K562 (cell line): ENCODE measurements at regions not wholly inside any gene's neighbourhood (a gene's known extent, or its start where the extent isn't known, plus 50 kb on each side); places are given as distances from the start of the nearest gene placed in this dataset.

Source experiments
- ATF7 ChIP-seq: fragments of 450-650 bp; IDR thresholded peaks from 2 replicates; pipeline ENCODE4 v1.7.1; 2014; ENCODE audit warnings: mild to moderate bottlenecking, moderate library complexity
- CTCFL ChIP-seq: IDR thresholded peaks from 2 replicates; pipeline ENCODE4 v1.6.1; 2011; ENCODE audit warnings: borderline replicate concordance, low read depth, mild to moderate bottlenecking, moderate library complexity, low read length; ENCODE audit not compliant: insufficient read depth, poor library complexity, severe bottlenecking
- HNRNPH1 ChIP-seq: fragments of 200-400 bp; formaldehyde crosslinking; optimal IDR thresholded peaks from 2 replicates; pipeline ENCODE3; 2017; ENCODE audit warnings: low read depth, mild to moderate bottlenecking, low read length, moderate library complexity
- JUND ChIP-seq, 2 experiments: IDR thresholded peaks; 2 replicates in 1 of 2; 3 replicates in 1 of 2; pipeline ENCODE4 v1.6.1; 2011; ENCODE audit warnings: borderline replicate concordance in 2 of 2, low read depth in 2 of 2, low read length in 2 of 2, improper control_type of control experiment in 1 of 2, missing biosample characterization in 1 of 2, missing genetic modification characterization in 1 of 2, missing genetic modification reagents in 1 of 2
- POLR2B ChIP-seq: fragments of 450-650 bp; IDR thresholded peaks from 2 replicates; pipeline ENCODE4 v1.6.1; 2018; ENCODE audit warnings: low read depth; ENCODE audit not compliant: partially characterized antibody
- SMAD4 ChIP-seq: fragments of 250-450 bp; sonication (Bioruptor Pico); conservative IDR thresholded peaks from 2 replicates; pipeline ENCODE4 v1.8.0; 2021; ENCODE audit warnings: inconsistent platforms, mild to moderate bottlenecking, moderate library complexity
- SMARCA4 ChIP-seq: fragments of 450-650 bp; IDR thresholded peaks from 2 replicates; pipeline ENCODE4 v1.6.1; 2016
- SNRNP70 ChIP-seq: fragments of 200-400 bp; formaldehyde crosslinking; optimal IDR thresholded peaks from 2 replicates; pipeline ENCODE3; 2017; ENCODE audit warnings: low read depth, low read length
- SRF ChIP-seq, 2 experiments: fragments of 250-450, 450-650 bp in 1 of 2; sonication (Bioruptor Pico) in 1 of 2; sonication (generic) in 1 of 2; formaldehyde crosslinking; IDR thresholded peaks; 2 replicates each; pipeline versions ENCODE4 v1.5.0 to v1.5.1; 2020 to 2022; ENCODE audit warnings: mild to moderate bottlenecking in 1 of 2, missing genetic modification reagents in 1 of 2
- TCF3 ChIP-seq: sonication (generic); formaldehyde crosslinking; IDR thresholded peaks from 2 replicates; pipeline ENCODE4 v1.4.0; 2020; ENCODE audit warnings: mild to moderate bottlenecking, missing genetic modification reagents
- ZBTB1 ChIP-seq: sonication (generic); formaldehyde crosslinking; IDR thresholded peaks from 2 replicates; pipeline ENCODE4 v1.8.1; 2023; ENCODE audit warnings: missing genetic modification reagents, low read depth, mild to moderate bottlenecking, borderline replicate concordance
- ZNF431 ChIP-seq: sonication (generic); formaldehyde crosslinking; IDR thresholded peaks from 2 replicates; pipeline ENCODE4 v1.8.0; 2022; ENCODE audit warnings: mild to moderate bottlenecking, missing genetic modification reagents
- ZNF583 ChIP-seq: fragments of 250-450 bp; sonication (Bioruptor Pico); IDR thresholded peaks from 2 replicates; pipeline ENCODE4 v1.4.0; 2020
- ZNF584 ChIP-seq: fragments of 200-800 bp; sonication (Bioruptor generic); IDR thresholded peaks from 2 replicates; pipeline ENCODE4 v1.6.1; 2016; ENCODE audit warnings: low read depth, mild to moderate bottlenecking, missing genetic modification characterization, missing compliant biosample characterization
- TF ChIP-seq, protein P1 (sequence below): sonication (generic); formaldehyde crosslinking; IDR thresholded peaks from 2 replicates; pipeline ENCODE4 v1.8.1; 2023; ENCODE audit warnings: missing genetic modification reagents, mild to moderate bottlenecking, borderline replicate concordance
- TF ChIP-seq, protein P2 (sequence below), 2 experiments: fragments of 450-650 bp; IDR thresholded peaks; 2 replicates each; pipeline ENCODE4 v1.6.1; 2018; ENCODE audit warnings: mild to moderate bottlenecking in 2 of 2, low read depth in 1 of 2; ENCODE audit not compliant: partially characterized antibody in 2 of 2

DNA sequence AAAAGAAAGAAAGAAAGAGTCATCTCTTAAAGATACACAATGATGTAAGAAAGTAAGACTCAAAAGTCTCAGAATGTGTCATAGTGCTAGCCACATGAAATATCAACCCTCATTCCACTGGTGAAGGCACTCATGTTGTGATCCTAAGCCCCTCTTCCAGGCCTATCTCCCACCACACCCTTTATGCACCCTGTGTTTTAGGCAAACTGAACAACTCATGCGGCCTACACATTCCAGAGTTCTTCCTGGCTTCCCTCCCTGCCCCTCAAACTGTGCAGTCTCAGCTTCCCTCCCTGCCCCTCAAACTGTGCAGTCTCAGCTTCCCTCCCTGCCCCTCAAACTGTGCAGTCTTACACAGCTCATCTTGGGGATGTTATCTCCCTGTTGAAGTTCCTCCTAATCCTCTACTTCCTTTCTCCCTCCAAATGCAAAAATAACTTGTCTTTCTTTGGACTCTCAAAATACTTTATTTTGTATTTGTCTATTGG lies 69.0 kb upstream of the FNDC3B start (continued):
- TF ChIP-seq SNRNP70 (no peak), ATF7 (0 out of 2 replicates have a peak, but pooled peaks have one; percentile 14), POLR2B (no peak), CTCFL (no peak), JUND (IDR thresholded peaks at IDR 0.05; ENCODE audit: borderline replicate concordance, low read depth, low read length) (no peak), JUND (tag; IDR thresholded peaks at IDR 0.05; ENCODE audit: borderline replicate concordance, low read depth, low read length) (peak; percentile 38; the same call in 1 of the 3 replicates), ZNF583 (0 out of 2 replicates have a peak, but pooled peaks have one; percentile 31), SRF (CRISPR knock-in tag; IDR thresholded peaks at IDR 0.05) (no peak), ZNF584 (CRISPR knock-in tag) (0 out of 2 replicates have a peak, but pooled peaks have one; percentile 62), HNRNPH1 (no peak), SMARCA4 (peak; percentile 71), ZNF431 (CRISPR knock-in tag) (no peak), ZBTB1 (peak; percentile 36; the same call in 1 of the 2 replicates), SMAD4 (peak; percentile 52; the same call in 1 of the 2 replicates), TCF3 (peak; percentile 41; the same call in 1 of the 2 replicates)
- TF ChIP-seq, protein P1, sequence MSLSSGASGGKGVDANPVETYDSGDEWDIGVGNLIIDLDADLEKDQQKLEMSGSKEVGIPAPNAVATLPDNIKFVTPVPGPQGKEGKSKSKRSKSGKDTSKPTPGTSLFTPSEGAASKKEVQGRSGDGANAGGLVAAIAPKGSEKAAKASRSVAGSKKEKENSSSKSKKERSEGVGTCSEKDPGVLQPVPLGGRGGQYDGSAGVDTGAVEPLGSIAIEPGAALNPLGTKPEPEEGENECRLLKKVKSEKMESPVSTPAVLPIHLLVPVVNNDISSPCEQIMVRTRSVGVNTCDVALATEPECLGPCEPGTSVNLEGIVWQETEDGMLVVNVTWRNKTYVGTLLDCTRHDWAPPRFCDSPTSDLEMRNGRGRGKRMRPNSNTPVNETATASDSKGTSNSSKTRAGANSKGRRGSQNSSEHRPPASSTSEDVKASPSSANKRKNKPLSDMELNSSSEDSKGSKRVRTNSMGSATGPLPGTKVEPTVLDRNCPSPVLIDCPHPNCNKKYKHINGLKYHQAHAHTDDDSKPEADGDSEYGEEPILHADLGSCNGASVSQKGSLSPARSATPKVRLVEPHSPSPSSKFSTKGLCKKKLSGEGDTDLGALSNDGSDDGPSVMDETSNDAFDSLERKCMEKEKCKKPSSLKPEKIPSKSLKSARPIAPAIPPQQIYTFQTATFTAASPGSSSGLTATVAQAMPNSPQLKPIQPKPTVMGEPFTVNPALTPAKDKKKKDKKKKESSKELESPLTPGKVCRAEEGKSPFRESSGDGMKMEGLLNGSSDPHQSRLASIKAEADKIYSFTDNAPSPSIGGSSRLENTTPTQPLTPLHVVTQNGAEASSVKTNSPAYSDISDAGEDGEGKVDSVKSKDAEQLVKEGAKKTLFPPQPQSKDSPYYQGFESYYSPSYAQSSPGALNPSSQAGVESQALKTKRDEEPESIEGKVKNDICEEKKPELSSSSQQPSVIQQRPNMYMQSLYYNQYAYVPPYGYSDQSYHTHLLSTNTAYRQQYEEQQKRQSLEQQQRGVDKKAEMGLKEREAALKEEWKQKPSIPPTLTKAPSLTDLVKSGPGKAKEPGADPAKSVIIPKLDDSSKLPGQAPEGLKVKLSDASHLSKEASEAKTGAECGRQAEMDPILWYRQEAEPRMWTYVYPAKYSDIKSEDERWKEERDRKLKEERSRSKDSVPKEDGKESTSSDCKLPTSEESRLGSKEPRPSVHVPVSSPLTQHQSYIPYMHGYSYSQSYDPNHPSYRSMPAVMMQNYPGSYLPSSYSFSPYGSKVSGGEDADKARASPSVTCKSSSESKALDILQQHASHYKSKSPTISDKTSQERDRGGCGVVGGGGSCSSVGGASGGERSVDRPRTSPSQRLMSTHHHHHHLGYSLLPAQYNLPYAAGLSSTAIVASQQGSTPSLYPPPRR (CRISPR knock-in tag), result no peak
- TF ChIP-seq, protein P2, sequence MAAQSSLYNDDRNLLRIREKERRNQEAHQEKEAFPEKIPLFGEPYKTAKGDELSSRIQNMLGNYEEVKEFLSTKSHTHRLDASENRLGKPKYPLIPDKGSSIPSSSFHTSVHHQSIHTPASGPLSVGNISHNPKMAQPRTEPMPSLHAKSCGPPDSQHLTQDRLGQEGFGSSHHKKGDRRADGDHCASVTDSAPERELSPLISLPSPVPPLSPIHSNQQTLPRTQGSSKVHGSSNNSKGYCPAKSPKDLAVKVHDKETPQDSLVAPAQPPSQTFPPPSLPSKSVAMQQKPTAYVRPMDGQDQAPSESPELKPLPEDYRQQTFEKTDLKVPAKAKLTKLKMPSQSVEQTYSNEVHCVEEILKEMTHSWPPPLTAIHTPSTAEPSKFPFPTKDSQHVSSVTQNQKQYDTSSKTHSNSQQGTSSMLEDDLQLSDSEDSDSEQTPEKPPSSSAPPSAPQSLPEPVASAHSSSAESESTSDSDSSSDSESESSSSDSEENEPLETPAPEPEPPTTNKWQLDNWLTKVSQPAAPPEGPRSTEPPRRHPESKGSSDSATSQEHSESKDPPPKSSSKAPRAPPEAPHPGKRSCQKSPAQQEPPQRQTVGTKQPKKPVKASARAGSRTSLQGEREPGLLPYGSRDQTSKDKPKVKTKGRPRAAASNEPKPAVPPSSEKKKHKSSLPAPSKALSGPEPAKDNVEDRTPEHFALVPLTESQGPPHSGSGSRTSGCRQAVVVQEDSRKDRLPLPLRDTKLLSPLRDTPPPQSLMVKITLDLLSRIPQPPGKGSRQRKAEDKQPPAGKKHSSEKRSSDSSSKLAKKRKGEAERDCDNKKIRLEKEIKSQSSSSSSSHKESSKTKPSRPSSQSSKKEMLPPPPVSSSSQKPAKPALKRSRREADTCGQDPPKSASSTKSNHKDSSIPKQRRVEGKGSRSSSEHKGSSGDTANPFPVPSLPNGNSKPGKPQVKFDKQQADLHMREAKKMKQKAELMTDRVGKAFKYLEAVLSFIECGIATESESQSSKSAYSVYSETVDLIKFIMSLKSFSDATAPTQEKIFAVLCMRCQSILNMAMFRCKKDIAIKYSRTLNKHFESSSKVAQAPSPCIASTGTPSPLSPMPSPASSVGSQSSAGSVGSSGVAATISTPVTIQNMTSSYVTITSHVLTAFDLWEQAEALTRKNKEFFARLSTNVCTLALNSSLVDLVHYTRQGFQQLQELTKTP (IDR thresholded peaks at IDR 0.05; ENCODE audit: low read depth in 1 of 2, partially characterized antibody in 2 of 2), result peak in 1 of 2 experiments; percentile 22
